Upper lobe of left lung (tissue), 4 donors: ENCODE measurements at regions not wholly inside any gene's neighbourhood (a gene's known extent, or its start where the extent isn't known, plus 50 kb on each side); places are given as distances from the start of the nearest gene placed in this dataset.

ENCODE experiments used
- EP300 ChIP-seq, 4 donors: sonication (generic); formaldehyde crosslinking; IDR thresholded peaks; one replicate each; pipeline ENCODE4 v1.5.1; 2017; ENCODE audit warnings: antibody characterized with exemption in 4 of 4, control low read depth in 2 of 4
- POLR2A ChIP-seq, 4 donors: fragments of 450-650 bp; IDR thresholded peaks; one replicate each; pipeline ENCODE4 v1.5.1; 2016 to 2017; ENCODE audit warnings: antibody characterized with exemption in 4 of 4, mild to moderate bottlenecking in 2 of 4
- POLR2AphosphoS5 ChIP-seq, 2 donors: sonication (generic); formaldehyde crosslinking; IDR thresholded peaks; one replicate each; pipeline ENCODE4 v1.5.1; 2017; ENCODE audit warnings: antibody characterized with exemption in 2 of 2
- TF ChIP-seq, protein P1 (sequence below), 6 experiments: fragments of 450-650 bp in 4 of 6; fragments of 200-600 bp in 2 of 6; sonication (generic) in 2 of 6; IDR thresholded peaks; one replicate each; pipeline ENCODE4 v1.5.1; 2016 to 2019; ENCODE audit warnings: antibody characterized with exemption in 6 of 6

DNA sequence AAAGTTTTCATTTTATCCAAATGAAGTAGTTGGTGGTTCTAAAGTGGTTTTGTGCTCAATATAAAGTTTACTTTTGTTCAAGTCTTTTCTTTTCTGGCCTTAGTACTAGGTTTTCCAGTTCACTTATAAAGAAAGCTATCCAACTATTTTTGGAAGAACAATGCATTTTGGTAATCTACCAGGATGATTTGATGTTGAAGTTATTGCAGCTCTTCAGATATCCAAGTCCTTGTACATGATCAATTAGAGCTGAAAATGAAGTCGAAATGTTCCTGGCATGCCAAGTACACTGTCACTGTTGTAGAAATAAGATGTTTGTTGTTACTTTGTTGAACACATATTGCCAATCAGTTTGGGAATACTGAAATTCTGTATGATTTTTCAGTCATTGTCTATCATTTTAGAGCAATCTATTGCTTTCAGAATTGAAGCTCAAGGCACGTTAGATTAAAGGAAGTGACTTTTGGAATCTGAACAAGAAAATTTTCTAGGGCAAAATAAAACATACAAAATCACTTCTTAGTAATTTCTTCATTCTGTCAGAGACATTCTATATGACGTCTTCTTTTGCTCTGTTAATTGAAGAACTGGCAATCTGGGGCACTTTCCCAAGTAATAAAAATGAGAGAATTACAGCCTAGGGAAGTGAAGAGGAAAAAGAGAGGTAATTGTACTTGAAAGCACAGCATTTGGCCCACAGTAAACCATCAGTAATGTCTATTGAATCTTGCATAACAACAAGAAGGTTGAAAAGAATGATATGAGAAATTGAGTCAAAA, 232.3 kb downstream of the MREG start:
- TF ChIP-seq, protein P1, sequence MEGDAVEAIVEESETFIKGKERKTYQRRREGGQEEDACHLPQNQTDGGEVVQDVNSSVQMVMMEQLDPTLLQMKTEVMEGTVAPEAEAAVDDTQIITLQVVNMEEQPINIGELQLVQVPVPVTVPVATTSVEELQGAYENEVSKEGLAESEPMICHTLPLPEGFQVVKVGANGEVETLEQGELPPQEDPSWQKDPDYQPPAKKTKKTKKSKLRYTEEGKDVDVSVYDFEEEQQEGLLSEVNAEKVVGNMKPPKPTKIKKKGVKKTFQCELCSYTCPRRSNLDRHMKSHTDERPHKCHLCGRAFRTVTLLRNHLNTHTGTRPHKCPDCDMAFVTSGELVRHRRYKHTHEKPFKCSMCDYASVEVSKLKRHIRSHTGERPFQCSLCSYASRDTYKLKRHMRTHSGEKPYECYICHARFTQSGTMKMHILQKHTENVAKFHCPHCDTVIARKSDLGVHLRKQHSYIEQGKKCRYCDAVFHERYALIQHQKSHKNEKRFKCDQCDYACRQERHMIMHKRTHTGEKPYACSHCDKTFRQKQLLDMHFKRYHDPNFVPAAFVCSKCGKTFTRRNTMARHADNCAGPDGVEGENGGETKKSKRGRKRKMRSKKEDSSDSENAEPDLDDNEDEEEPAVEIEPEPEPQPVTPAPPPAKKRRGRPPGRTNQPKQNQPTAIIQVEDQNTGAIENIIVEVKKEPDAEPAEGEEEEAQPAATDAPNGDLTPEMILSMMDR (IDR thresholded peaks at IDR 0.05) = no peak
- TF ChIP-seq POLR2A (IDR thresholded peaks at IDR 0.05) = no peak
- no peak for TF ChIP-seq POLR2AphosphoS5 (IDR thresholded peaks at IDR 0.05)
- no peak for TF ChIP-seq EP300 (IDR thresholded peaks at IDR 0.05)
